SU-DHL-6 (cell line): ENCODE measurements at regions not wholly inside any gene's neighbourhood (a gene's known extent, or its start where the extent isn't known, plus 50 kb on each side); places are given as distances from the start of the nearest gene placed in this dataset.

Source experiments
- EZH2phosphoT487 ChIP-seq: fragments of 200-600 bp; sonication (generic), shearing (Covaris generic); conservative IDR thresholded peaks from 2 replicates; pipeline ENCODE4 v1.6.1; 2018; ENCODE audit warnings: mild to moderate bottlenecking, antibody characterized with exemption, low read length, moderate library complexity, mixed read lengths
- TF ChIP-seq, protein P1 (sequence below): fragments of 200-600 bp; sonication (generic); IDR thresholded peaks from one replicate; pipeline ENCODE4 v1.5.1; 2017; ENCODE audit warnings: antibody characterized with exemption, mild to moderate bottlenecking, low read length, moderate library complexity; ENCODE audit not compliant: insufficient read depth, poor library complexity, severe bottlenecking

DNA sequence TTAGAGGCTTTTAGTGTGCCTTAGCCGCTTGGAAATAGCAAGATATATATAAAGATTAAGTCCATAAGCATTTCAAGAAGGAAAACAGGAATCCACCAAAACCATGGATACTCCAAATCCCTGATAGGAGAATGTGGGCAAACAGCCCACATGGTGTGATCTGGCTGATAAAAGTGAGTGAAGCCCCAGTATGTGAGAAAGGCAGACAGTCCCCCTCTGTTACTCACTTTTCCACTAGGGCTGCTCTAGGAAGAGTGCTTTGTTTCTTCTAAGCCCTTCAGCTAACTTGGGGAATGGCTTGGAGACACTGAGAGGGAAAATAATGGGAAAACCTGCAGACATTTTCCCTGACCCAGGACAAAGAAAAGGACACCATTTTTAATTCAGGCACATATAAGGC lies 802.3 kb upstream of the PRR20A start:
- TF ChIP-seq, protein P1, sequence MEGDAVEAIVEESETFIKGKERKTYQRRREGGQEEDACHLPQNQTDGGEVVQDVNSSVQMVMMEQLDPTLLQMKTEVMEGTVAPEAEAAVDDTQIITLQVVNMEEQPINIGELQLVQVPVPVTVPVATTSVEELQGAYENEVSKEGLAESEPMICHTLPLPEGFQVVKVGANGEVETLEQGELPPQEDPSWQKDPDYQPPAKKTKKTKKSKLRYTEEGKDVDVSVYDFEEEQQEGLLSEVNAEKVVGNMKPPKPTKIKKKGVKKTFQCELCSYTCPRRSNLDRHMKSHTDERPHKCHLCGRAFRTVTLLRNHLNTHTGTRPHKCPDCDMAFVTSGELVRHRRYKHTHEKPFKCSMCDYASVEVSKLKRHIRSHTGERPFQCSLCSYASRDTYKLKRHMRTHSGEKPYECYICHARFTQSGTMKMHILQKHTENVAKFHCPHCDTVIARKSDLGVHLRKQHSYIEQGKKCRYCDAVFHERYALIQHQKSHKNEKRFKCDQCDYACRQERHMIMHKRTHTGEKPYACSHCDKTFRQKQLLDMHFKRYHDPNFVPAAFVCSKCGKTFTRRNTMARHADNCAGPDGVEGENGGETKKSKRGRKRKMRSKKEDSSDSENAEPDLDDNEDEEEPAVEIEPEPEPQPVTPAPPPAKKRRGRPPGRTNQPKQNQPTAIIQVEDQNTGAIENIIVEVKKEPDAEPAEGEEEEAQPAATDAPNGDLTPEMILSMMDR, result no peak
- TF ChIP-seq EZH2phosphoT487, result no peak
